Hematopoietic multipotent progenitor cell treated with erythropoietin and hydrocortisone succinate and interleukin-3 and kit ligand, for 15 days (in vitro differentiated cells): ENCODE measurements at regions not wholly inside any gene's neighbourhood (a gene's known extent, or its start where the extent isn't known, plus 50 kb on each side); places are given as distances from the start of the nearest gene placed in this dataset.
"Not testable (repeated sequence)": the region's sequence is repeated elsewhere in the genome, so short reads cannot be mapped to it uniquely, and the experiment has no call there.

Source experiments
- DNase-seq: peaks from one replicate; pipeline ENCODE4 v3.0.0-alpha.2; 2015; ENCODE audit warnings: low spot score

DNA sequence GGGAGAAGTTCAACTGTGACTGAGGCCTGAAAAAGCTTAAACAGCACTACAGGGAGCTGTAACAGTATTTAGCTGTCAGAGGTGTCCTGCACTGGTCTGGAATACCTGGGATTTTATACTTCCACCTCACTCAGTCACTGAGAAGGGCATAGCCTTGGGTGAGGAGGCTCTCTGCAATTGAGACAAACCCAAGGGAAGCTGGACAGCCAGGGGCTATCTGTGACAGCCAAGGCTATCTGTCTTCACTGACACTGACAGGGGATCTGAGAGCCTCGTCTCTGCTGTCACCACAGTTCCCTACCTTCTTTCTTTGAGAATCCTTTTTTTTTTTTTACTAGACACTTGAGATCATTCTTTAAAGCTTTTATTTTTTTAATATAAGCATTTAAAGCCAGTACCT is 356.2 kb upstream of the CD180 start:
- no peak for DNase-seq

DNA sequence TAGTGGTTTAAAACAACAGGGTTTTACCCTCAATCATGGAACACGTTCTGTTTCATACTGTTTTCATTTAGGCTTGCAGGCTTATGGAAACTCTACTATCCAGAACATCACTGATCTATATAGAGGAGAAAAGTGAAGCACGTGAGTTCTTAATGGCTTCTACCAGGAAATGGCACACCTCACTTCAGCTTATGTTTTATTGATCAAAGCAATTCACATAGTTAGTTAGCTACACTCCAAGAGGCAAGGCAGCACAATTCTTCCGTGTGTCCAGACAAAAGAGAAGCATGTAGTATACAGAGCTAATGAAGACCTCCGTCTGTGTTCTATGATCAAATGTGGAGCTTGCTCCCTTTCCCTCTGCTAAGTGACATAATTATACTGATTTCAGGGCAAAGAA is 353.3 kb upstream of the CD180 start:
- DNase-seq: no peak

DNA sequence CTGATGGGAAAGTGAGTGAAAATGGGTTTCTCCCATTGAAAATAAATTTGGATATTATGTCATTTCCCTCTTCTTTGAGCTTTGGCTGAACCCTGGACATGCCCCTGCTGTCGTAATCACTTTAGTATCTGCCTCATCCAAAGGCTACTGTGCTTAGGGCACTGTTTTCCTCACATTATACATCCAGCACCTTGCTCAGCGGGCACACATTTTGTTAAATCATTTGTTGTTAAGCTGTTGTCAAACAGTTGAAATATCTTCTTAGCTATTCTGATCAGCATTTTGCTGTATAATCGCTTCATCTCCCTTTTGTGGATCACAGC is 352.7 kb upstream of the CD180 start:
- no peak for DNase-seq

DNA sequence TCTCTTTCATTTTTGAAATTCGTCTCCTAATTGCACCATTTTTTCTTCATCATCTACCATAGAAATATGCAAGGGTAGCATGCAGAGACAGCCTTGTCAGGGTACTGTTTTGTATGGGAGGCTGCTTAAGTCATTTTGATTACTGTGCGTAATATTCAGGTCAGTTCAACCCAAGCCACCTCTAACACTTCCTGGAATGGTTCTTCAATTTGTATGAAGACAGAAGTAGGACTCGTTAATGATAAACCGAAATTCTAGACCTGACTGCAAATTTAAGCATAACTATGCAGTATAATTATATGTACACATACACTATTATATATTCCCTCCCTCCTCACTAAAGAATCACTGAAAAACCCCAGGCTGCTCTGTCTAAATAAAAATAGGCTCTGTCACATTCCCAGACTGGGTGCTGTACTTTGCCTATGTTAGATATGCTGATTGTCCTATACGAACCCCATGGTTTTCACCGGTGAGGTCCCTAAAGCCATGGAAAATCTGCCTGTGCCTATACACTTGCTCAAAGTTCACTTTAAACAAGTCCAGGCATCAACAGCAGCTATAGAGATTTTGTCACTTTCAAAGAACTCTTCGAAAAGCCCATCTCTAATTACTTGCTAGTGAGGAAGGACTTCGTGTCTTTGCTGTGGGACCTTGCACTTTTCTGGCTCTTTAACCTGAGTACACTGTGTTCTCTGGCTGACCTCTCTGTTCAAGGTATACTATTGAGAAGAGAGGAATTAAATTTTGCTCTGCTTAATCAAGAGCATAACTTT is 352.1 kb upstream of the CD180 start:
- no peak for DNase-seq

DNA sequence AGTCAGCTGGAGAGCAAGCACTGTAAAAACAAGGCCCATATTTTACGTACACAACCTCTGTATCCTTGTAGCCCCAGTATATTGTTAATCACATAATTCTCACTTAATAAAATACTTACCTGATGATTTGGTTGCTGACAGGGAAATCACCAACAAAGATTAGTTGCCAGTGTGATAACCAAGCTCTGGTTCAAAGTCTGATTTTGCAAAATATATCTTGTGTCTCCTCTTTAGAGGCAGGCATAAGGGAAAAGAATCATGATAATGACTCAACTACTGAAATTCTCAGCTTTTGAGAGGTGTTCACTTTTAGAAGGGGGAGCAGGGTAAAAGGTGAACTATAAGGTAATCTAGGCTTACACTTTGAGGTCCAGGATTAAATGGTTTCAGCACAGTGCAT is 351.1 kb upstream of the CD180 start:
- no peak for DNase-seq

DNA sequence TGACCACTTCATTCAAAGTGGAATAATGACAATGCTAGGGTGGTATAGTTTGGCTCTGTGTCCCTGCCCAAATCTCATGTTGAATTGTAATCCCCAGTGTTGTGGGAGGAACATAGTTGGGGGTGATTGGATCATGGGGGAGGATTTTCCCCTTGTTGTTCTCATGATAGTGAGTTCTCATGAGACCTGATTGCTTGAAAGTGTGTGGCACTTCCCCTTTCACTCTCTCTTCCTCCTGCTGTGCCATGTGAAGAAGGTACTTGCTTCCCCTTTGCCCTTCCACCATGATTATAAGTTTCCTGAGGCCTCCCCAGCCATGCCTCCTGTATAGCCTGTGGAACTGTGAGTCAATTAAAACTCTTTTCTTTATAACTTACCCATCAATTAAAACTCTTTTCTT is 348.3 kb upstream of the CD180 start:
- DNase-seq: not testable (repeated sequence)

DNA sequence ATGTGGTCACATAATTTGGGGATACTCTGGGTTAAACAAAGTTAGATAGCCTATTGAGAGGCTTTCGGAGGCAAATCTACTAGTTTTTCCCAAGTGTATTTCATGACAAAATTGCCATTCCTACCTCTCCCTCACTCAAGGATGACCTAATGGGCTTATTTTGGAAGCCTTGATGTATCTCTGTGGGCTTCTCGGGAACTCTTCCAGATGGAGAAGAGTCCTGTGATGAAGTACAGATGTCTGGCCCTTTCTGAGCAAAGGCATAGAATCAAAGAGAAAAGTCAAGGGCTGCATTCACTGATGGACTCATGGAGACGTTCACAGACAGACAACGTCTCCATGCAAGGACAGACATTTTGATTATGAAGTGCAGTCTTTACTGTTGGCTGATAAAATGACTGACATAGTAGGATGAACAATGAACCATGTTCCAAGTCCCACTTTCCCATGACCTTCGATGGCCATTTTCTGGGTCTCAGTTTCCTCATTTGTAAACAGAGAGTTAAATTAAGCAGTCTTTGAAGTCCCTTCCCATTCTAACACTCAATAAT is 347.2 kb upstream of the CD180 start:
- DNase-seq: no peak

DNA sequence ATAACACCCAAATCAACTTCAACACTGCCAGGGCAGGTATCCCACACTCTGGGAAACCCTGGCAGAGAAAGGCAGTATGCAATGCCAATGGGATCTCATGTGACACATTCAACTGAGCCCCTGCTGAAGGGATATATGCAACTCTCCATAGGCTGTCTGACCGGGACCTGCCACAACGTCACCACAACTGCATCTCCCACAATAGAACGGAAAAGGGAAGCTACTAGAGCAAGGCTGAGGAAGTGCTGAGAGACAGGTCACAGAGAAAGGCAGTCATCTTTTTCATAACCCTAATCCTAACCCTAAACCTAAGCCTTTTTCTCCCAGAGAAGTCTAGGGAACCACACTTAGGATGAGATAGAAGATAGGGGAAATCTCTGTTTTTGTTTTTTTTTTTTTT is 345.9 kb upstream of the CD180 start:
- no peak for DNase-seq

DNA sequence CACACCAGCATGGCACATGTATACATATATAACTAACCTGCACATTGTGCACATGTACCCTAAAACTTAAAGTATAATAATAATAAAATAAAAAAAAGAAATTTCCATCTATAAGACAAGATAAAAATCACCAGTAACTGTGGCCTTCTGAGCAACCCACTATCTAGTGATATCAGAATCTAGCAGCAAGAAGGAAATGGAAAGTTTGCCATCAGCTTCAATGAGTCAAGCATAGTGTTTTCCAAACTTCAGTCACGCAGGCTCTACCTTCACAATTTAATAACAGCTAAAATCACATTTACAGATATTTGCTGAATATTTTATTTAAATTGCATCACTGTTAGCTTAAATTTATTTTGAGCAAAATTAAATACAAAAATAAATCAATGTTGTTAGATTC is 345.3 kb upstream of the CD180 start:
- no peak for DNase-seq

DNA sequence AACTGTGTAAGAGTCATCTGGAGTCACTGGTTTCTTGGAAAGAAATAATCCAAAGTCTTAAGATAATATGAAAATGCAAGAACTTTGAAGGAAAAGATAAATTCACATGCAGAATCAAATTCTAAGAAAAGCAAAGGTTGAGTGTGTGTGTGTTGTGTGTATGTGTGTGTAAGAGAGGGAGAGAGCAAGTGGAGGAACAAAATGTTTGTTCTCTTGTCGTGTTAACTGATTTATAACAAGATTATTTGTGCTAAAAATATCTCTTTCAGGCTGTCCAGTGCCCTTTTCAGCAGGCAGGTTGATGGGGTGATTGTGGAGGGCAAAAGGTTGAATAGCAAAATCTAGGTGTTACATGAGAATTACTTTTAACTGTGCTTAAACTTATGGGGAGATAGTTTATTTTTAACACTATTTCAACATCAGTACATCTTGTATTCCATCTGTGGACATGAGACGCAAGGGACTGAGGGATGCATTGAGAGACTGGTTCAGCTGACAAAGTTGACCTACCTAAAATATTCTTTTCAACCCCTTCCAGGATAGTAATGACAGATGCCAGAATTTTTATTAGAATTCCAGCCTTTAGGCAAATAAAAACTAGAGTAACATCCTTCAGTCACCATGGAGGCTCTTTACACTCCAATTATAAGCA is 342.4 kb upstream of the CD180 start:
- no peak for DNase-seq

DNA sequence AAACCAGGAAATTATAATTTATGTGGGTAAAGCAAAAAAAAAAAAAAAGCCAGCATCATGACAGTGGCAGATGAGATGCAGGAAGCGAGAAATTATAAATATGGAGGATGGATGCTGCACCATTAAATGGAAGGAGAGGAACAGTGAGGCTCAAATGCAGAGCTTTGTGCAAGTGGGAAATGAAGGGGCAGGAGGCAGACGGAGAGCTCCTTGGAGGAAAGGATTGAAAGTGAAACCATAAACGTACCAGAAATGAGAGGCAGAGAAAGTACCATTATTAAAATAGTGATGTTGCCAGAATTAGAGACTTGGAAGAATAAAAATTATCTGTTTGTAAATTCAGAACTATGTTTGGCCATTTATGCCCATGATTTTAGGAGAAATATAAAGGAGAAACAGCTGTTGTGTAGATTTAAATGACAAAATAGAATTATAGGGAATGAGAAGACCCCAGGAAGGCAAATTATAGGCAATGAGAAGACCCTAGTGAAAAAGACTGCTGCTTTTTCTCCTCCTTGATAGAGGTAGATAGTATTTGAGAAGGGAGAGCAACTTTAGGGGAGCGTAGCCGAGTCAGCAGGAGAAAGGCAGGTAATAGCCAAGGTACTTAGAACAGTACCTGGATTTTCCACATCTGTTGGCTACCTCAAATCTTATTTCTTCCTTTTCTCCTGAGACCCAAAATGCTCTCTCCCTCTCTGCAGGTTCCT is 341.0 kb upstream of the CD180 start:
- no peak for DNase-seq

DNA sequence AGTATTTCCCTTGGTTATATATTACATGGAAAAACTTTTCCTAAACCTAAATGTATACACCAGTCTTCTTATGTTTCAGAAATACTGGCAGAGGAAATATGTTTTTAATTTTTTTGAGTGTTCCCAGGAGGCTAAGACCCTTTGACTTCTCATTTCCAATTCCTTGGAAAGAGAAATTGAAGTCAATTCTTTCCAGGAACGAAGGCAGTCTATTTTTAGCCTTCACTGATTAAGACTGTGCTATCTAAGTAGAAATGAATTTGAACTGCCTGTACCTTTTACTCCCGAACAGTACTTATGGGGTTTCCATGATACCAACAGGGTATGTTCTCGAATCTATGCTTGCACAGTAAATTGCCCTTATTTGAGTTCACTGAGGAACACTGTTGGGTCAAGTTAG is 340.3 kb upstream of the CD180 start:
- DNase-seq: no peak

DNA sequence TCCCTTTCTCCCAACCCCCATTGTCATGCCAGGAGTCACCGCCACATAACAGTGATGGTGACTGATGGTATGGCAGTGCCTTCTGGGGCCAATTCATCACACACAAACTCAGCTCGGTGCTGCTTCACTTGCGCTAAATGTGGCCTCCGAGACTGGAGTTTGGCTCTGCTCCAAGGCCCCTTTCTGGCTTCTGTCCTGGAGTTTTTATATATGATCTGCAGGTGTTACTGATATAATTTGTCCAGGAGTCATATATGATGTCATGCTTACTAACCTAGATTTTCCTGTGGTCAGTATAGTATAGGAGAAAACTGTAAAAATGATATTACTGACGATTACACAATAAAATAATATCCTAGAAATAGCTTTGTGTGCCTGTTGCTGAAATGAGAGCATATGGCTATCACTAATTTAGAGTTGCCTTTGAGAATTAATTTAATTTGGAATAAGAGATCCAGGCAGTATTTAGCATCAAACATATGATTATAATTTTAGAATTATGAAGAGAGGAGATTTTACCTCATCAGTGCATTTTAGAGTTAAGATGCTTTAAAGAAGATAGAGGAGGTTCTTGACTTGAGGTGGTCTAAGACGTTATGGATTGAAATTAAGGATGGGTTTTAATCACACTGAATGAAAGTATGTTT is 334.1 kb upstream of the CD180 start:
- DNase-seq: no peak

DNA sequence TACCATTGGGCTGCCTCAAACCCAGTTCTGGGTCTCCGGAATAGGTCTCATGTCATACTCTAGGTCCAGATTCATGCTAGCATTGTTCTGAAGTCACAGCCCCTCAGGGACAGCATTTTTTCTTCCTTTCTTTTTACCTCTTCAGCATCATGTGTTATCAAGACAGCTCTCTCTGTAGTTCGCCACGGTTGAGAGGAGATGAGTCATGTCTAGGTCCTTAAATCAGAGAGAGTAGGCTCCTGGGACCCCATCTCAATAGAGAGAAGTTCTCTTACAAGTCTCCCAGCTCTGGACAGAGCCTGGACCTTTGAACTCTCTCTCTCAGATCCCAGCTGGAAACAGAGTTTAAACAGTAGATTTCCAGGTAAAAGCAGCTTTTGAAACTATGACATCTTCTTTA is 332.4 kb upstream of the CD180 start:
- no peak for DNase-seq

DNA sequence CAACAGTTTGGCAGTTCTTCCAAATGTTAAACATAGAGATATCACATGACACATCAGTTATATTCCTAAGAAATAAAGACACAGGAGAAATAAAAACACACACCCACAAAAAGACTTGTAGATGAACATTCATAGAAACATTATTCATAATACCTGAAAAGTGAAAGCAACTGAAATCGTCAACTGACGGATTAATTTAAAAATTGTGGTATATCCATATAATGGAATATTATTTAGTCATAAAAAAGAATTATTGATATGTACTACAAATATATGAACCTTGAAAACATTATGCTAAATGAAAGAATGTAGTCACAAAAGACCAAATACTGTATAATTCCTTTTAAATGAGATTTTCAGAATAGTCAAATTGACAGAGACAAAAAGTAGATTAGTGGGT is 330.2 kb upstream of the CD180 start:
- DNase-seq: no peak

DNA sequence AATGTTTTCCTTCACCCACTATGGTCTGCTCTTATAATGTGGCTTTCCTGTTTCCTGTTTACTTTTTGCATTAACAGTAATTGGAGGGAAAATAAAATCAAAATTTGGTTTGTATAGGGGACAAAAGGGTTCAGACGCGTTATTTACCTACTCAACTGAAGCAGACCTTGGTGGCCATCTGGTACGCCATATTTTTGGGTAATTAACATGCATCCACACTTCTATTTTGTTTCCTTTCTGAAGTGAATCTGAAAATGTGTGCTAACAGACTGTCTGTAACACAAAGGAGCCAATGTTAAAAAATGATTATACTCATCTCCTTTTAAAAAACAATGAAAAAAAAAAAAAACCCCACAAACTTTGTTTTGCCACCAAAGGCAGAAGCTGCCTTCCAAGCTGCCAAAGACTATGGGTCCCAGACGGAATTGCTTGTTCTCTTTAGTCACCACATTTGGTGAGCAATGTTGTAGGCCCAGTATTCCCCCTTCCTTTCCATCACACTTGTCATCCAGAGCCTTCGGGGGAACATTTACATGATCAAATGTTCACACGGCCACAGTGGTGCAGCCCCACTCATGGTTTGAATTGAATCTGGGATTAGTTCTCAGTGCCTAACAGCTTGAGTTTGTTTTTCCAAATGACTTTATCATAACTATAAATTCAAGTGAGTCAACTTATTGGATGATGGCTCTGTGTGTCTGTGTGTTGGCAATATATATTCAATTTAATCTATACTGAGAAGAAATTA is 323.7 kb upstream of the CD180 start:
- DNase-seq: no peak

DNA sequence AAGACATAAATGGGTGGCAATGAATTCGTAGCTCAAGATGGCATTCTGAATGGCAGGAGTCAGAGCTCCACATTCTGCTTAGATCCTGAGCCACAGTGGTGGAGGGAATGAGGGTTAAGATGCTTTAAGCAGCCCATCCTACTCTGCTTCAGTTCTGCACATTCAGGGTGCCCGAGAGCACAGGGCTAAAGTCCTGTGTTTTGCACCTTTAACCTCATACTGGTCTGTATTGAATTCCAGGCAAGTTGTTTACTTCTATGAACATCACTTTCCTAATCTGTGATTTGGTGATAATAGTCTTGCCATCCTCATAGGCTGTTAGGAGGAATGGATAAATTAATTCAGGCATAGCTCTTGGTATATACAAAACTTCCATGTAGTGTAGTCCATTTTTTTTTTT is 321.6 kb upstream of the CD180 start:
- no peak for DNase-seq

DNA sequence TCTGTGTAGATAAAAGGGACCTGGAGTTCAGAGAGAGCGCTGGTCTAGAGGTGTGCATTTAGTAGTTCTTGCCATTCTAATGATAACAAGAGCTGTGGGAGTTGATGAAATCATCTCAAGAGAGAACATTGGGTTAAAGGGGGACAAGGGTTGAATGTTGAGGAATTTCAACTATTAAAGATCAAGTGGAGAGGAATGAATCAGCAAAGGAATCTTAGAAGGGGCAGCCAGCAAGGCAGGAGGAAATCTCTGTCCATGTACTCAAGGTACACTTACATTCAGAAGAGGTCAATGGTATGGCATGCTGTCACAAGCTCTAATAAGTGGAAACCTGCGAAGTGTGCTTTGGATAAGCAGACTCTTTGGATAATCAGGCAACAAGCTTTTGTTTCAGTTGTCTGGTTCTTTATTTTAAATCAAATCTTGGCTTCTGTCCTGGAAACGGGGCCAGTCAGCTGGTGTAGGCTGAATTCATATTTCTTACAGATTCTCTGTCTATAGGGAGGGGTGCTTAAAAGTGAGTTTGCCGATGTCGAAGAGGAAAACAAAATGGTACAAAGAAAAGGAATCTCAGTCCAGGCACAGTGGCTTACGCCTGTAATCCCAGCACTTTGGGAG is 320.5 kb upstream of the CD180 start:
- no peak for DNase-seq

DNA sequence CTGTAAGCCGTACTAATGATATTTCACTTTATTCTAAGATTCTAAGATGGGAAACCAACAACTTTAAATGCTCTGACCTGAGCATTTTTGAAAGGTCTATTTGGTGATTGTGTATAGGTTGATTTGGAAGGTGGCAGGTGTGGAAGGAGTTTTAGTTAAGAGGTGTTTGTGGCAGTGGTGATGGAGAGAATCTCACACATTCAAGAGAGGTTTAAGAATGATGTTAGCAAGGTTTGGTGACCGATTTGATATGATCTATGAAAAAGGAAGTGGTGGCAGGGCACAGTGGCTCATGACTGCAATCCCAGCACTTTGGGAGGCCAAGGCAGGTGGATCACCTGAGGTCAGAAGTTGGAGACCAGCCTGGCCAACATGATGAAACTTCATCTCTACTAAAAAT is 319.2 kb upstream of the CD180 start:
- no peak for DNase-seq

DNA sequence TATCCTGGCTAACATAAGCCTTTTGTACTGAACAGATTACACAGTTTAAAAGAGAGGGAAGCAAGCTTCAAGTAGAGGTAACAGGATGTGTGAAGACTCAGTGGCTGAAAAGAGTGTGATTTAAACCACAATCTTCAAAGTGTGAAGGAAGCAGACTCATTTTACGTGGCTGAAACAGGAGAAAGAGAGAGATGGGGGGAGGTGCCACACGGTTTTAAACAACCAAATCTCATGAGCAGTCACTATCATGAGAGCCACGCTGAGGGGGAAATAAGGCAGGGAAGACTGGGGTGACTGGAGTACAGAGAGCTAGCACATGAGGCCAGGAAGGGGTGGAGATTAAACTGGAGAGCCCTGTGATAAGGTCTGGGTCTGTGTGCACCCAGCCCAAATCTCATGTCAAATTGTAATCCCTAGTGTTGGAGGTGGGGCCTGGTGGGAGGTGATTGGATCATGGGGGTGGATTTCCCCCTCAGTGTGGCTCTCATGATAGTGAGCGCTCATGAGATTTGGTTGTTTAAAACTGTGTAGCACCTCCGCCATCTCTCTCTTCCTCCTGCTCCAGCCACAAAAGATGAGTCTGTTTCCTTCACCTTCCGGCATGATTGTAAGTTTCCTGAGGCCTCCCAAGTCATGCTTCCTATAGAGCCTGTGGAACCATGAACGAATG is 318.6 kb upstream of the CD180 start:
- DNase-seq: no peak

DNA sequence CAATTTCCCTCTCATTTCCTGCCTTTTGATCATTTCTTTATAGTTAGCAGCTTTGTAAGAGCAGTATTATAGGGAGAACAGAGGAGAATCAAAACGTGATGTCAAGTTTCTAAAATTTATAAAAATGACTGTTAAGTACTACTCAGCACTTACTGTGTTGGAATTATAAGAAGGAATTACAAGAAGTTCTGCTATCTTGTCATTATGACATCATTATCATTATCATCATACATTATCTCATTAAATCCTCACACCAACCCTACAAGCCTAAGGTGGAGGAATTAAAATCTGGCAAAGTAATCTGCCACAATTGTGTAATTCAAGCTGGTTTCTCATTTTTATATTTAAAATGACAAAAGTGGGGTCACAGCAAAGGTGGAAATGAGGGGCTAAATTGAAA is 316.2 kb upstream of the CD180 start:
- DNase-seq: no peak
